ENCODE measurements at regions not wholly inside any gene's neighbourhood (a gene's known extent, or its start where the extent isn't known, plus 50 kb on each side); places are given as distances from the start of the nearest gene placed in this dataset.

DNA sequence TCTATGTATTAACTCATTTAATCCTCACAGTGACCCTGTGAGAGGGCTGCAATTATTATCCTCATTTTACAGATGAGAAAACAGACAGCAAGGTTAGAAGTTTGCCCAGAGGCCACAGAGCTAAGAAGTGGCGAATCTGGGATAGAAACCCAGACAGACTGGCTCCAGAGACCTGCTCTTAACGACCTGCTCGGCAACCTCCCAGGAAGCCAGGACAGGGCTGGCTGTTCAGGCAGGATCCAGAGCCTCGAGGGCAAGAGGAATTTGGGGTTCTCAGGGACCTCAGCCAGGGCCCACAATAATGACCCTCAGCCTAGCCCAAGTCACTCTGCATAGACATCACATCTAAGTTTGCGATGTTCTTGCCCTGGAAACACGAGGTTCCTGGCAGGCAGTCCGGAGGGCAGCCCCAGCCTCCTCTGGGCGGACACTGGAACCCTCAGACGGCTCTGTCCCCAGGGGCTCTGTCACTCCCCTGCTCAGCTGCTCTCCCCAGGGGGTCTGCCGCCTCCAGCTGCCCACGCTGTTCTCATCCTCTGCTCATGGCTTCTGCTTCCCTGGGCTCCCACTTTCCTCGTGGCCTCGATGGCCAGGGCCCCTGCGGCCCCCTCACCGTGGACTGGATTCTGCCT, 138.5 kb upstream of the ERCC6L2 start:
- Histone ChIP-seq H2AFZ (0 out of 2 replicates have a peak overlapping the region, but pooled peaks have one; percentile 35), H3K4me2 (no peak overlapping the region), H3K4me1 (ENCODE audit: insufficient read depth) (no peaks in the 10 kb centered on the region), H3K79me2 (replicated peaks; ENCODE audit: insufficient read depth) (no peaks in the 10 kb centered on the region), H3K27ac (ENCODE audit: low read depth) (no peak overlapping the region), H3K27me3 (ENCODE audit: insufficient read depth) (no peaks in the 10 kb centered on the region), H3F3A (replicated peaks; ENCODE audit: low read depth) (no peaks in the 10 kb centered on the region), H3K4me3 (no peak overlapping the region), H3K36me3 (ENCODE audit: insufficient read depth) (no peaks in the 10 kb centered on the region), H3K9me2 (ENCODE audit: insufficient read depth) (no peaks in the 10 kb centered on the region), H4K20me1 (replicated peaks; ENCODE audit: insufficient read depth) (no peaks in the 10 kb centered on the region)
- H3K4me1 Mint-ChIP-seq: peaks cover 3% of the 10 kb centered on the region; the same call in 1 of the 3 replicates
- peak; percentile 12 for DNase-seq (ENCODE audit: low spot score)
- H3K27ac Mint-ChIP-seq: no peak overlapping the region
- no peaks in the 10 kb centered on the region for H3K9me3 Mint-ChIP-seq
- TF ChIP-seq ZNF114 (CRISPR knock-in tag; IDR thresholded peaks at IDR 0.05): no peak
- TF ChIP-seq, protein P1, sequence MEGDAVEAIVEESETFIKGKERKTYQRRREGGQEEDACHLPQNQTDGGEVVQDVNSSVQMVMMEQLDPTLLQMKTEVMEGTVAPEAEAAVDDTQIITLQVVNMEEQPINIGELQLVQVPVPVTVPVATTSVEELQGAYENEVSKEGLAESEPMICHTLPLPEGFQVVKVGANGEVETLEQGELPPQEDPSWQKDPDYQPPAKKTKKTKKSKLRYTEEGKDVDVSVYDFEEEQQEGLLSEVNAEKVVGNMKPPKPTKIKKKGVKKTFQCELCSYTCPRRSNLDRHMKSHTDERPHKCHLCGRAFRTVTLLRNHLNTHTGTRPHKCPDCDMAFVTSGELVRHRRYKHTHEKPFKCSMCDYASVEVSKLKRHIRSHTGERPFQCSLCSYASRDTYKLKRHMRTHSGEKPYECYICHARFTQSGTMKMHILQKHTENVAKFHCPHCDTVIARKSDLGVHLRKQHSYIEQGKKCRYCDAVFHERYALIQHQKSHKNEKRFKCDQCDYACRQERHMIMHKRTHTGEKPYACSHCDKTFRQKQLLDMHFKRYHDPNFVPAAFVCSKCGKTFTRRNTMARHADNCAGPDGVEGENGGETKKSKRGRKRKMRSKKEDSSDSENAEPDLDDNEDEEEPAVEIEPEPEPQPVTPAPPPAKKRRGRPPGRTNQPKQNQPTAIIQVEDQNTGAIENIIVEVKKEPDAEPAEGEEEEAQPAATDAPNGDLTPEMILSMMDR (conservative IDR thresholded peaks at IDR 0.05; ENCODE audit: low read depth in 2 of 2): no peak
- no peak for TF ChIP-seq NANOG (IDR thresholded peaks at IDR 0.05; ENCODE audit: borderline replicate concordance)
- TF ChIP-seq STAT1 (IDR thresholded peaks at IDR 0.05; ENCODE audit: unreplicated experiment): no peak
- TF ChIP-seq, protein P2, sequence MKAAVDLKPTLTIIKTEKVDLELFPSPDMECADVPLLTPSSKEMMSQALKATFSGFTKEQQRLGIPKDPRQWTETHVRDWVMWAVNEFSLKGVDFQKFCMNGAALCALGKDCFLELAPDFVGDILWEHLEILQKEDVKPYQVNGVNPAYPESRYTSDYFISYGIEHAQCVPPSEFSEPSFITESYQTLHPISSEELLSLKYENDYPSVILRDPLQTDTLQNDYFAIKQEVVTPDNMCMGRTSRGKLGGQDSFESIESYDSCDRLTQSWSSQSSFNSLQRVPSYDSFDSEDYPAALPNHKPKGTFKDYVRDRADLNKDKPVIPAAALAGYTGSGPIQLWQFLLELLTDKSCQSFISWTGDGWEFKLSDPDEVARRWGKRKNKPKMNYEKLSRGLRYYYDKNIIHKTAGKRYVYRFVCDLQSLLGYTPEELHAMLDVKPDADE (IDR thresholded peaks at IDR 0.05): no peak
- no peak for TF ChIP-seq JUNB (IDR thresholded peaks at IDR 0.05; ENCODE audit: unreplicated experiment)
- TF ChIP-seq, protein P3, sequence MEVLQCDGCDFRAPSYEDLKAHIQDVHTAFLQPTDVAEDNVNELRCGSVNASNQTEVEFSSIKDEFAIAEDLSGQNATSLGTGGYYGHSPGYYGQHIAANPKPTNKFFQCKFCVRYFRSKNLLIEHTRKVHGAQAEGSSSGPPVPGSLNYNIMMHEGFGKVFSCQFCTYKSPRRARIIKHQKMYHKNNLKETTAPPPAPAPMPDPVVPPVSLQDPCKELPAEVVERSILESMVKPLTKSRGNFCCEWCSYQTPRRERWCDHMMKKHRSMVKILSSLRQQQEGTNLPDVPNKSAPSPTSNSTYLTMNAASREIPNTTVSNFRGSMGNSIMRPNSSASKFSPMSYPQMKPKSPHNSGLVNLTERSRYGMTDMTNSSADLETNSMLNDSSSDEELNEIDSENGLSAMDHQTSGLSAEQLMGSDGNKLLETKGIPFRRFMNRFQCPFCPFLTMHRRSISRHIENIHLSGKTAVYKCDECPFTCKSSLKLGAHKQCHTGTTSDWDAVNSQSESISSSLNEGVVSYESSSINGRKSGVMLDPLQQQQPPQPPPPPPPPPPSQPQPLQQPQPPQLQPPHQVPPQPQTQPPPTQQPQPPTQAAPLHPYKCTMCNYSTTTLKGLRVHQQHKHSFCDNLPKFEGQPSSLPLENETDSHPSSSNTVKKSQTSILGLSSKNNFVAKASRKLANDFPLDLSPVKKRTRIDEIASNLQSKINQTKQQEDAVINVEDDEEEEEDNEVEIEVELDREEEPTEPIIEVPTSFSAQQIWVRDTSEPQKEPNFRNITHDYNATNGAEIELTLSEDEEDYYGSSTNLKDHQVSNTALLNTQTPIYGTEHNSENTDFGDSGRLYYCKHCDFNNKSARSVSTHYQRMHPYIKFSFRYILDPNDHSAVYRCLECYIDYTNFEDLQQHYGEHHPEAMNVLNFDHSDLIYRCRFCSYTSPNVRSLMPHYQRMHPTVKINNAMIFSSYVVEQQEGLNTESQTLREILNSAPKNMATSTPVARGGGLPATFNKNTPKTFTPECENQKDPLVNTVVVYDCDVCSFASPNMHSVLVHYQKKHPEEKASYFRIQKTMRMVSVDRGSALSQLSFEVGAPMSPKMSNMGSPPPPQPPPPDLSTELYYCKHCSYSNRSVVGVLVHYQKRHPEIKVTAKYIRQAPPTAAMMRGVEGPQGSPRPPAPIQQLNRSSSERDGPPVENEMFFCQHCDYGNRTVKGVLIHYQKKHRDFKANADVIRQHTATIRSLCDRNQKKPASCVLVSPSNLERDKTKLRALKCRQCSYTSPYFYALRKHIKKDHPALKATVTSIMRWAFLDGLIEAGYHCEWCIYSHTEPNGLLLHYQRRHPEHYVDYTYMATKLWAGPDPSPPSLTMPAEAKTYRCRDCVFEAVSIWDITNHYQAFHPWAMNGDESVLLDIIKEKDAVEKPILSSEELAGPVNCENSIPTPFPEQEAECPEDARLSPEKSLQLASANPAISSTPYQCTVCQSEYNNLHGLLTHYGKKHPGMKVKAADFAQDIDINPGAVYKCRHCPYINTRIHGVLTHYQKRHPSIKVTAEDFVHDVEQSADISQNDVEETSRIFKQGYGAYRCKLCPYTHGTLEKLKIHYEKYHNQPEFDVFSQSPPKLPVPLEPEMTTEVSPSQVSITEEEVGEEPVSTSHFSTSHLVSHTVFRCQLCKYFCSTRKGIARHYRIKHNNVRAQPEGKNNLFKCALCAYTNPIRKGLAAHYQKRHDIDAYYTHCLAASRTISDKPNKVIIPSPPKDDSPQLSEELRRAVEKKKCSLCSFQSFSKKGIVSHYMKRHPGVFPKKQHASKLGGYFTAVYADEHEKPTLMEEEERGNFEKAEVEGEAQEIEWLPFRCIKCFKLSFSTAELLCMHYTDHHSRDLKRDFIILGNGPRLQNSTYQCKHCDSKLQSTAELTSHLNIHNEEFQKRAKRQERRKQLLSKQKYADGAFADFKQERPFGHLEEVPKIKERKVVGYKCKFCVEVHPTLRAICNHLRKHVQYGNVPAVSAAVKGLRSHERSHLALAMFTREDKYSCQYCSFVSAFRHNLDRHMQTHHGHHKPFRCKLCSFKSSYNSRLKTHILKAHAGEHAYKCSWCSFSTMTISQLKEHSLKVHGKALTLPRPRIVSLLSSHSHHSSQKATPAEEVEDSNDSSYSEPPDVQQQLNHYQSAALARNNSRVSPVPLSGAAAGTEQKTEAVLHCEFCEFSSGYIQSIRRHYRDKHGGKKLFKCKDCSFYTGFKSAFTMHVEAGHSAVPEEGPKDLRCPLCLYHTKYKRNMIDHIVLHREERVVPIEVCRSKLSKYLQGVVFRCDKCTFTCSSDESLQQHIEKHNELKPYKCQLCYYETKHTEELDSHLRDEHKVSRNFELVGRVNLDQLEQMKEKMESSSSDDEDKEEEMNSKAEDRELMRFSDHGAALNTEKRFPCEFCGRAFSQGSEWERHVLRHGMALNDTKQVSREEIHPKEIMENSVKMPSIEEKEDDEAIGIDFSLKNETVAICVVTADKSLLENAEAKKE (CRISPR knock-in tag; IDR thresholded peaks at IDR 0.05): no peak
- TF ChIP-seq EZH2 (IDR thresholded peaks at IDR 0.05; ENCODE audit: low read depth, unreplicated experiment): no peak
- no peak for TF ChIP-seq POLR2AphosphoS5 (IDR thresholded peaks at IDR 0.05; ENCODE audit: low read depth)
- no peak for TF ChIP-seq ZNF331 (CRISPR knock-in tag; IDR thresholded peaks at IDR 0.05; ENCODE audit: low read depth)
- TF ChIP-seq, protein P4, sequence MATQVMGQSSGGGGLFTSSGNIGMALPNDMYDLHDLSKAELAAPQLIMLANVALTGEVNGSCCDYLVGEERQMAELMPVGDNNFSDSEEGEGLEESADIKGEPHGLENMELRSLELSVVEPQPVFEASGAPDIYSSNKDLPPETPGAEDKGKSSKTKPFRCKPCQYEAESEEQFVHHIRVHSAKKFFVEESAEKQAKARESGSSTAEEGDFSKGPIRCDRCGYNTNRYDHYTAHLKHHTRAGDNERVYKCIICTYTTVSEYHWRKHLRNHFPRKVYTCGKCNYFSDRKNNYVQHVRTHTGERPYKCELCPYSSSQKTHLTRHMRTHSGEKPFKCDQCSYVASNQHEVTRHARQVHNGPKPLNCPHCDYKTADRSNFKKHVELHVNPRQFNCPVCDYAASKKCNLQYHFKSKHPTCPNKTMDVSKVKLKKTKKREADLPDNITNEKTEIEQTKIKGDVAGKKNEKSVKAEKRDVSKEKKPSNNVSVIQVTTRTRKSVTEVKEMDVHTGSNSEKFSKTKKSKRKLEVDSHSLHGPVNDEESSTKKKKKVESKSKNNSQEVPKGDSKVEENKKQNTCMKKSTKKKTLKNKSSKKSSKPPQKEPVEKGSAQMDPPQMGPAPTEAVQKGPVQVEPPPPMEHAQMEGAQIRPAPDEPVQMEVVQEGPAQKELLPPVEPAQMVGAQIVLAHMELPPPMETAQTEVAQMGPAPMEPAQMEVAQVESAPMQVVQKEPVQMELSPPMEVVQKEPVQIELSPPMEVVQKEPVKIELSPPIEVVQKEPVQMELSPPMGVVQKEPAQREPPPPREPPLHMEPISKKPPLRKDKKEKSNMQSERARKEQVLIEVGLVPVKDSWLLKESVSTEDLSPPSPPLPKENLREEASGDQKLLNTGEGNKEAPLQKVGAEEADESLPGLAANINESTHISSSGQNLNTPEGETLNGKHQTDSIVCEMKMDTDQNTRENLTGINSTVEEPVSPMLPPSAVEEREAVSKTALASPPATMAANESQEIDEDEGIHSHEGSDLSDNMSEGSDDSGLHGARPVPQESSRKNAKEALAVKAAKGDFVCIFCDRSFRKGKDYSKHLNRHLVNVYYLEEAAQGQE (IDR thresholded peaks at IDR 0.05; ENCODE audit: unreplicated experiment): no peak
- no peak for TF ChIP-seq EZH2phosphoT487 (IDR thresholded peaks at IDR 0.05; ENCODE audit: unreplicated experiment)
- no peak for TF ChIP-seq CREB1 (CRISPR knock-in tag; IDR thresholded peaks at IDR 0.05; ENCODE audit: low read depth)
- no peak overlapping the region; the same call in 2 of the 3 replicates for H3K4me3 Mint-ChIP-seq
- H3K36me3 Mint-ChIP-seq (ENCODE audit: low read depth): no peaks in the 10 kb centered on the region
- peaks cover 10% of the 10 kb centered on the region for H3K27me3 Mint-ChIP-seq (ENCODE audit: insufficient read depth, low read depth, poor library complexity)
- peak; percentile 52 for ATAC-seq

Data from GM23338 (cell line).